GM19351 (cell line): ENCODE measurements at regions not wholly inside any gene's neighbourhood (a gene's known extent, or its start where the extent isn't known, plus 50 kb on each side); places are given as distances from the start of the nearest gene placed in this dataset.
"Not testable (repeated sequence)": the region's sequence is repeated elsewhere in the genome, so short reads cannot be mapped to it uniquely, and the experiment has no call there.

Experiments used
- ATAC-seq: cut with Tn5 transposase; IDR thresholded peaks from one replicate; pipeline ENCODE4 v1.9.1; 2021; ENCODE audit warnings: mild to moderate bottlenecking, moderate library complexity; ENCODE audit not compliant: unreplicated experiment

DNA sequence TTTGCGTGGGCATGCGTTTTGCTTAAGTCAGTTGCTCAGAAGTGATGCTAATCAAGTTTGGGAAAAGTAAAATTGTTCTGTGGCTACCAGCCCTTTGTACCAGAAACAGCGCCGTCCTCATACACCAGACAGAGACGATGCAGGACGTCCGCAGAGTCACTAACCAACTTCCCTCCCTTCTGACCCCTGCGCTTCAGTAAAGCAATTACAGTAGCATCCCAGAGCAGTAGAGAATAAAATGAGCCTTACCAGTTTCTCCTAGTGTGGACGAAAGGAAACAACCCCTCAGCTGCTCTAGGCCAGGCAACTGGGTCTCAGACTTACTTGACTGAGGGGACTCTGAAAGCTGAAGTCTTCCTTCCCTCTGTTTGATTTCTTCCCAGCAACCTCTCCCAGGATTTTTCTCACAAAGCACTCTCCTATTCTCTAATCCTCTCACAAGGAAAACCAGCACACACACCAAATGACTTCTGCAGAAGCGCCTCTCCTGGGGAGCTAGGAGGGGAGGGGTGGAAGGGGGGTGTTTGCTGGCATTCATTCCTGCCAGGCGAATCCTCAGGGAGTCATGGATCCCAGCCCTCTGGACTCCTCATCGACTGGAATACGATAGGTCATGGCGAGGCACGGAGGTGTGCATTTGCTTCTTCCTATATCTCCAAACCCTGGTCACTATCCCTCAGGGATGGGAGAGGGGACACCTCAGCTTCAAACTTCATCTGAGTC is 56.0 kb upstream of the MID1 start:
- no peak for ATAC-seq

DNA sequence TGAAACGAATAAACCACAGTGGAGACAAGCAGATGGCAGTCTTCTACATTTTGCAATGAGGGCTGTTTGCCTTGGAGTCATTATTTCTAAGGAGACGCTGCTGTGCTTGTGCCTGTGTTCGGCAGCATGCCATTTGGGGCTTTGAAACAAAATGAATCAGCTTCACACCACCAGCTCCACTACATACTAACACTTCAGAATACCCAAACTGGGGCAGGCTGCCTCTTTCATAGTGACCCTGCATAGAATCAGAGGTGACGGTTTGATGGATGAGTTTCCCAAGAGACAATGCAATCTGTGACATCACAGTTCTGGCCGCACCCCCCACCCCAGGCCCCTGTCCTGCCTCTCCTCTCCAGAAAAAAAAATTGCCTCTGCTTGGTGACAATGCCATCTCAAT is 57.1 kb upstream of the MID1 start:
- no peak for ATAC-seq

DNA sequence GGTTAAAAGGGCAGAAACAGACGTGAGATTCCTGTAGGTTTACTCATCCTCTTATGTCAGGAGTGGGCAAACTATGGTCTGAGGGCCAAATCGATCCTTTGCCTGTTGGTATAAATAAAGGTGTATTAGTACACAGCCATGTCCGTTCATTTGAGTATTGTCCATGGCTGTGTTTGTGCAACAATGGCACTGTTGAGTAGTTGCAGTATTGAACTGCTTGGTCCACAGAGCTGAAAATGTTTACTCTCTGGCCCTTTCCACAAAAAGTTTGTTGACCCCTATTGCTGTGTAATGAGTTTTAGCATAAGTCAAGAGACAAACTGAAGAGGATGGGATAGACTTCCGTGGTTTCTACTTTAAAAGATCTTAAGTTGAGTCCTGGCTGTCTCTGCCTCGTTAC is 59.0 kb upstream of the MID1 start:
- ATAC-seq: no peak

DNA sequence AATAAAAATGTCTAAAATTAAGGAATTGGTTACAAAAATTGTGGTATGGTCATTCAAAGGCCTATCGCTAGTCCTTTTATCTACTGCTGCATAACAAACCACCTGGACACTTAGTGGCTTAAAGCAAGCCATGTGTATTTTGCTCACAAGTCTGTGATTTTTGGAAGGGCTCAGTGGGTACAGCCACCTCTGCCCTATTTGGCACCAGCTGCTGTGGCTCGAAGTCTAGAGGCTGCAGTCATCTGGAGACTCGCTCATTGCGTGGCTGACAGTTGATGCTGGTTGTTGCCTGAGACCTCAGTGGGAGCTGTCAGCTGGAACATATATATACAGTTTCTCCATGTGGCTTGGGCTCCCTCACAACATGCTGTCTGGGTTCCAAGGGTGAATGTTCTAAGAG is 60.8 kb upstream of the MID1 start:
- ATAC-seq: no peak

DNA sequence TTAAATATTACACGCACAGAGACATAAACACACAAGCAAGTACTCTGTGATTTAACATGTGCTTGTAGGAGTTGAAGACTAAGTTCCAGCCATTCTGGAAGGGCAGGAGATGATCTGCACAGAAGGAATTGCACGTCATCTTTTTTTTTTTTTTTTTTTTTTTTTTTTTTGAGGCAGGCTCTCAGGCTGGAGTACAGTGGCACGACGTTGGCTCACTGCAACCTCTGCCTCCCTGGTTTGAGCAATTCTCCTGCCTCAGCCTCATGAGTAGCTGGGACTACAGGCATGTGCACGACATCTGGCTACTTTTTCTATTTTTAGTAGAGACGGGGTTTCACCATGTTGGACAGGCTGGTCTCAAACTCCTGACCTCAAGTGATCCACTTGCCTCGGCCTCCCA is 63.2 kb upstream of the MID1 start:
- ATAC-seq: not testable (repeated sequence)

DNA sequence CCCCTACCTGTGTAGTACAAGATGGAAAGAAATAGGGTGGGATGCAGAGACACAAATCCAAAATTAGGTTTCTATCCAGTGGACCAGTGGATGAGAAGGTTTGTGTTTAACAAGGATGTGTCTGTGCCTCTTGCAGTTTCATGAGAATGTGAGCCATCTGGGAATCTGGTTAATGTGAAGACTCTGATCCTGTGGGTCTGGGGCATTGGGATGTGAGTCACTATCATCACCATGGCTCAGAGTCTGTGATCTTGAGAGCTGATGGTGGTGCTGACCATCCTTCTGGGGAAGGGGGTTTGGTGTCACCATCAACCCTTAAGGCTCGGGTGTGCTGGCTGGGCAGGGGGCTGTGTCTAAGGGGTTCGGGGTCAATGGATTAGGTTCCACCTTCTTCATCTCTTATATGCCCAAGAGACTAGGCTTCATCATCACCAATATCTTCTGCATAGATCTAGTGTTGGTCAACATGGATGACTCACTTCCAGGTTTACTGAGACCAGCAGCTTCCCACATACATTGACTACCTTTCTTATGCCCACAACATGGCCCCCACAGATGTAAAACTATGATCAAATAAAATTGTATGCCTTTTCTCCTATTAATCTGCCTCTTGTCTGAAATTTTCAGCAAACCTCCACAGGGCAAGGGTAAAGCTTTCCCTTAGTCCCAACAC is 65.7 kb upstream of the MID1 start:
- ATAC-seq: no peak

DNA sequence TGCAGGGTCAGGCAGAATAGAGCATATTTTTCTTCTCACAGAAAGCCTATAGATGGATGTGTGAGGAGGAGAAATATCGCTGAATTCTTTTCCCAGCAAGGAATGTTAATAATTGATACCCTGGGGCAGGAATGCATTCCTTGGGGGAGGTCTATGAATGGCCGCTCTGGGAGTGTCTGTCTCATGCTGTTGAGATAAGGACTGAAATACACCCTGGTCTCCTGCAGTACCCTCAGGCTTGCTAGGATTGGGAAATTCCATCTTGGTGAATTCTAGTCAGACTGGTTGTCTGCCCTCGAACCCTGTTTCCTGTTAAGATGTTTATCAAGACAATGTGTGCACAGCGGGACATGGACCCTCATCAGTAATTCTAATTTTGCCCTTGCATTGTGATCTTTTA is 71.4 kb upstream of the MID1 start:
- ATAC-seq: not testable (repeated sequence)

DNA sequence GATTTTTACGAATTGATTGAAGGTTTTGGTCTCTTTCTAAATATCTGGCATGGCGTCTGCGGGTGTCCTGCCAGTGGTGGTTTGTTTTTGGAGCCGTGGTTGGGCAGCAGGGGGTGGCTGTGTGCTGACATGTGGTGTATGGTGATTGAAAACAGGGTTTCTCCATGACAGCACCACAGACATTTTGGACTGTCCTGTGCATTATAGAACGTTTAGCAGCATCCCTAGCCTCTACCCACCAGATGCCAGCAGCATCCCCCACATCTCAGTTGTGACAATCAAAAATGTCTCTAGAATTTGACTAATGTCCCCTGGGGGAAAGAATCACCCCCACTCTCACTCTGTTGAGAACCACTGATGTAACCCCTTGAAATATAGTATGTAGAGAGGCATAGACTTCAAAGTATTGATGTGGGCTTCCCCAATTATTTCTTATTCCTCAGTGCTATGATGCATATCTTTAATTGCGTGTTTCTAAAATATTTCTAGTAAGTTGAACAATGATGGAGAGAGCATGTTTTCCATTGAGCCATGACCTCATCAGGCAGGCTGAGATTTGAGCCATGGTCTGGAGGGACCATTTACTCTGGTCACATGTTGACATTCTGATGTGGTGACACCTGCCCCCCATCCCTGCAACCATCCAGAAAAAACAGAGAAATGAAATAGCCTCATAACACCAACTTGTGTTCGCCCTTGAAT is 77.4 kb upstream of the MID1 start:
- no peak for ATAC-seq

DNA sequence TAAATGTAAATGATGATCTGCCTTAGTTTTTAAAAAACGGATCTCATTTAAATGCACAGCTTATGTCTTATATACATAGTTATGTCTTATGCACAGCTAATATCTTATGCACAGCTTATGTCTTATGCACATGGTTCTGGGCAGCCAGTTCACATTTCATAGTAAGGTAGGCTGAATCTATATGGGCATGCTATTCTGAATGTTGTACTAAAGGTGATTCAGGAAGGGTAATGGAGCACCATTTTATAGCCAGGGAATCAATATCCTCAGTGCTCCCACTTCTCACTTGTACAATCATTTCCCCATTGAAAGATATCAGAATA is 77.9 kb upstream of the MID1 start:
- no peak for ATAC-seq

DNA sequence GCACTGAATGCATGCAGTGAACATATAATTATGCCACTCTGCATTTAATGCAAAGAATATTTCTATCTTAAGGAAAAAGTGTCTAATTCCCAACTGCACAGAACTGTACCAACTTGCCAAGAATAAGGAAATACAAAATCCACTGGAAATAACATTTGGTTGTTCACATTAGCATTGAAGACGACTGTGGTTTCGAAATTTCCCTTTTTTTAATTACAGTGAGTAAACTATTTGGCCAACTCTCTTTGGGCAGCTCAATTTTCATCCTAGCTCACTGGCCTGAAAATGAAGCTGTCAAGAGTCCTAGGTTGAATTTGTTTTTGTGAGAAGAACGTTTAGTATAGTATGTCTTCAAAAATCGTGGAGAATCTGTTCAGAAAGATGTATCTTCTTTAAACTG is 81.6 kb upstream of the MID1 start:
- ATAC-seq: no peak

DNA sequence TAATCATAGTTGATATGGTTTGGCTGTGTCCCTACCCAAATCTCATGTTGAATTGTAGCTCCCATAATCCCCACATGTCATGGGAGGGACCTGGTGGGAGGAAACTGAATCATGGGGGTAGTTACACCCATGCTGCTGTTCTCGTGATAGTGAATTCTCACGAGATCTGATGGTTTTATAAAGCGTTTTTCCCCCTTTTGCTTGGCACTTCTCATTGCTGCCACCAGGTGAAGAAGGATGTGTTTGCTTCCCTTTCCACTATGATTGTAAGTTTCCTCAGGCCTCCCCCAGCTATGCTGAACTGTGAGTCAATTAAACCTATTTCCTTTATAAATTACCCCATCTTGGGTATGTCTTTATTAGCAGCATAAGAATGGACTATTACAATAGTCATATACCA is 86.0 kb upstream of the MID1 start:
- ATAC-seq: not testable (repeated sequence)

DNA sequence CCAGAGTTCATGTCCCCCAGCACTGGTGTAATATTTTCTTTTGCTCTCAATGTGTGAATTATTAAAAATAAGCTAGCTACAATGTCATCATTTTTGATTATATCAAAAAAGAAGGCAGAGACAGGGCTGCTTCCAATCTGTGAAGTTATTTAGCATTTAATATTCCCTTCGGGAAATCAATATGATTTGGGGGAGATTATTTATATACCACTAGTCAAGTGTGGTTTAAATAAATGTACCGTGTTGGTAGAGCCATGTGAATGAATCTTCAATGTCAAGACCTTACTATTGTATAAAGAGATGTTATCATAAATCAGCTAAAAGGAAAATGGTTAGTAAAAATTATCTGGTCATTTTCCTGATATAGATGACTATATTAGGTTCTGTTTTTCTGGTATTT is 87.4 kb upstream of the MID1 start:
- no peak for ATAC-seq

DNA sequence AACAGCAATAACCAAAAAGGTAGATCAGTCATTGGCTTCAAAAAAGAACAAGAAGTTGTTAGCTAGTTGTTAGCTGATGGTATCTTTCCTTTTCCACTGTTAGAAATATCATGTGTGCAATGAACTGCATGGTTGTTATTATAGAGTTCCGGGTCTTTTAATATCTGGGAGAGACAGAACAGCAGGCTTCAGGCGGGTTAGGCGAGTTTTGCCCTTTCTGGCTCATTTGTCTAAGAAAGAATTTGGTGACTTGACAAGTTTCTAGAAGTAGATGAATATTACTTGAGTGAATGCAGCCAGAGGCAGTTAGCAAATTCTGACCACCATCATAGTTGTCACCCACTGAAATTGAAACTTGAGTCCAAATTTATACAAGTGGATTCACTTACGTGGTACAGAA is 88.9 kb upstream of the MID1 start:
- no peak for ATAC-seq

DNA sequence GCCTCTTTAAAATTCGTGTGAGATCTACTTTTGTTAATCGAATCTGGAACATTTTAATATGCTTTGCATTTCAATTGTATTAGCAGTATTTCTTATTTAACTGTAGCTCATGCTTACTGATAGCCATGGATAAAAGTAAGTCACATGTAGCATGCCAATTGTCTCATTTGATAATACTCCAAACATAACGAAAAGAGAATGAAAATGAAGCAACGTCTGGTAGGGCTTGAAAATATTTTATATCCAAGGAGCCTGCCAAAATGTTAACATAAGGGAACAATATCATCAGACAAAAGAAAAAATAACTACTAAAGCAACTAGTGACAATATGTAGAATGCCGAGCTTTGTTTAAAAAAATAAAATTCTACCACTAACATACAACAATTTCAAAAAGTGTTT is 94.1 kb upstream of the MID1 start:
- no peak for ATAC-seq

DNA sequence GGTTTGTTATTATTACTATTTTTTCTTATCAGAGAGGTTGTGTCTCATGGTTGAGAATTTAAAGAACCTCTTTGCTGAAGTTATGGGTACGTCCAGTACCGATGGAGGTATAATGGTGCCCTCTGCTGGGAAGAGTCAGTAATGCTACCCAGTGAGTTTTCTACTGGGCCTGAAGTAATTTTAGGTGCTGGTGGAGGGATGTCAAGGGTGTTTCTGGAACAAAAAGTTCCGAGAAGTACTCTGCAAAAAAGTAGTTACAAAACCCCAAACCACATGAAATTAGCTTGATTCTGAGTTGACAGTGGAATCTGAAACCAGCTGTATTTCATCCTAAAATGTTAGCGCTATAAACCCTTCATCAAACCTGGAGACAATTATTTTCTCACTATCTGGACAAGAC is 102.5 kb upstream of the MID1 start:
- peak; percentile 83 for ATAC-seq

DNA sequence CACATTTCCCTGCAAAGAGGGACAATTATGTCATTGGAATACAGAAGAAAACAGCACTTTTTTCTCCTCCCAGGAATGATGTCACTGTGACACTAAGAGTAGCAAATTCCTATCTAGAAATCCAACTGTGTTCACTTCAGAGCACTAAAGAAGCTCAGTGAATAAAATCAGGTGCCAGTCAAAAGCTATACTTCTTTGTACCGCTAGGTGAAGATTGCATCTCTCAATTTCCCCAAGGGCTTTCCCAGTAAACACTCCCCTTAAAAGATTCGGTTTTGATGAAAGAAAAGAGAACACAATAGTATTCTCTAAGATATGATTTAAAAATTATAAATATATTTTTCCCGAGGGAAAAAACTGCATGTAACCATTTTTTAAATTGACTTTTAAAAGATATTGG is 104.7 kb upstream of the MID1 start:
- ATAC-seq: peak; percentile 73

DNA sequence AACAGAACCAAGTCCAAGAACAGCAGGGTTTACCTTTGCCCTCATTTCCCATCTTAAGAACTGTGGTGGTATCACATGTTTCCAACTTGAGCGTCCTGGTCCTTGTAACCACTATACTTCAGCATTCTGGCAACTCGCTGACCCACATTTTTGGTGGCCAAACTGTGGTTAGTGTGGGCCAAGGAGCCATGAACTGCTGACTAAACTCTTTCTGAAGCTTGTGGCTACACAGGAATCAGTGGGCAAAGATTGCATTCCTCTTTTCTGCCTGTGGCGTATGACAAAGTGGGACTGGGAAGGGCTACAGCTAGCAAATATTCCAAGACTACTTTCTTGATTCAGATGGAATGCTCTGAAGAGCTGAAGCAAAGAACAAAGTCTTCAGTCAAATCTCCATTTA is 106.3 kb upstream of the MID1 start:
- no peak for ATAC-seq

DNA sequence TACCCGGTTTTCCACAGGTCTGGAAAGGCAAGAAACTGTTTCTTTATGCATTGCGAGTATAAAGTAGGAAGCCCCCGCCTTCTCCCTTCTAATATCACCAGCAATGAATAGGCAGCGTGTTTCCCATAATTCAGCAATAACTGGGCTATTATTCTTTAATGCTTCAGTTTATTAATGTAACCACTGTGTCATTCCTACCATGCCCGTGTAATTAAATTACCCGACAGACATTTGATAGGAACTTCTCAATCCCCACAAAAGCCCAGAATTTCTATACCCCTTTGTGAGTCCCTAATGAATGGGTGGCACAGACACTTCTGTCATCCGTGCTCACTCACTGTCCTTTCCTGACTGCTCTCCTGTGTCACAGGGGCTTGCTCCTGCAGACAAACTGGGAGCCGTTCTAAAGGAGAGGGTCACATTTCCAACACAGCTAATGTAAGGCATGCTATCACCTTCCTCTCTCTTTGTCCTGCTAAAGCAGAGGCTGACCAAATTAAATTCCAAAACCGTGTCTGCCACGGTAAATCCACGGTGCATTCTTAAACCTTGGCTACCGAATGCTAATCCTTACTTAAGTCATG is 108.5 kb upstream of the MID1 start:
- no peak for ATAC-seq

DNA sequence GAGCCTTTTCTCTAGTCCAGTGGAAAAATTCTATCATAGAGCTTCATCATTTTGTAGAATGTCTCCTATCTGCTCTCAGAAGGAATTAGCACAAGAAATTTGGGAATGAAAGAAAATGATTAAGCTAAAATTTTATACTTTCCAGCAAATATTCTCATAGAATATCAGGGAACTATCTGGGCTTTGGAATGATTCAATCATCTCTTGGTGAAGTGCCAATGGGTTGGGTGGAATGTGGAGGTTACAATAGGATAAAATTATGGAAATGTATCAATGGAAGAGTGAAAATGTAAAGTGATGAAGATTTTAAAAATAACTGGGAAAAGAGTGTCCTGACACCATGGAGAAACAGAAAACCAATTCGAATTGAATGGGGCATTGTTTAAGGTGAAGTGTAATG is 119.0 kb upstream of the MID1 start:
- no peak for ATAC-seq

DNA sequence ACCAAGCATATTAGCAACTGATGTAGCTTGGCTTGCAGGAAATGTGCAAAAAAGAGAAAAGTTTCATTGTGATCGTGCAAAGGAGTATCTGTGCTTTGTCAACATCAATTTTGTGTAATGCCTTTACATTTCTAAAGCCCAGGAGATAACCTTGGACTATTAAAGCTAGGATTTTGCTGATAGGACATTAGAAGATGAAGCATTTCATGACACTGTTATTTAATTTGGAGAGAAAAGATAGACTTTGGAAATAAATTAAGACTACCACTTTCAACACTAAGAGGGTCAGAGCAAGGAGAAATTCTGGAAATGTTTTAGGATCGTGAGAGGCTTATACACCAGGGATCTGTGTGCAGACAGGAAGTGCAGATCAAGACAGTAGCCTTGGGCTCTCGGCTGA is 120.6 kb upstream of the MID1 start:
- ATAC-seq: no peak

DNA sequence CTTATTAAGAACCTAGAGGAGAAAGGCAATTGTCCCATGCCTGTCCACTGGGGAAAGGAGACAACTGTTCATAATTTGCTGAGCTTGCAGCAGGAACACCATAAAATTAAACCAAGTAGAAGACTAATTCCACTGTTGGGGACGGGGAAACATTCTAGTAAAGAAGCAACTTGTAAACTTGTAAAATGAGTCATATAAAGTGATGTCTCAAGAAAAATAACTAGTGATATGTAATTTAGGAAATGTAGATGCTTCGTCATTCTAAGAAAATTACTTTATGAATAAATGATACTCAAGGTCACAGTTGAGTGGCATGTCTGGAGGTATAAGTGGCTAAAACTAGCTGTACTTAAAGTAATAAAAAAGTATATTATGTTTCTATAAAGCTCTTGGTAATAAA is 121.2 kb upstream of the MID1 start:
- ATAC-seq: no peak

DNA sequence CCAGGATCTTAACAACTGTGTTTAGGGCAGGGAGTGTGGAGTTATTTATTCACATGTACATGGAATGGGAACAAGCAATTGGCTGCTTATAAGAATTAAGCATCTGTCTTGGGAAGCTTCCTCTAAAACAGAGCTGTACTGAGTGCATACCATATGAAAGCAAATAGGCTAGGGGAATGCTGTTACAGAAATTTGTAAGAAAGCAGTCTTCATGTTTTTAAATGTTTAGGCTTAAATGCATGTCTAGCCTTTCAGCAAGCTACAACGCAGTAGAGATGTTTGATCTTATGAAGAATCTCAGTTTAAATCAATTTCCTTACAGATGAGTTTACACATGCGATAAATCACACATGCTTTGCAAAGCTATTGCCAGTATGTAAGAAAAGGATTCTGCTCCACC is 123.1 kb upstream of the MID1 start:
- ATAC-seq: no peak
